ENCODE measurements at regions not wholly inside any gene's neighbourhood (a gene's known extent, or its start where the extent isn't known, plus 50 kb on each side); places are given as distances from the start of the nearest gene placed in this dataset.

DNA sequence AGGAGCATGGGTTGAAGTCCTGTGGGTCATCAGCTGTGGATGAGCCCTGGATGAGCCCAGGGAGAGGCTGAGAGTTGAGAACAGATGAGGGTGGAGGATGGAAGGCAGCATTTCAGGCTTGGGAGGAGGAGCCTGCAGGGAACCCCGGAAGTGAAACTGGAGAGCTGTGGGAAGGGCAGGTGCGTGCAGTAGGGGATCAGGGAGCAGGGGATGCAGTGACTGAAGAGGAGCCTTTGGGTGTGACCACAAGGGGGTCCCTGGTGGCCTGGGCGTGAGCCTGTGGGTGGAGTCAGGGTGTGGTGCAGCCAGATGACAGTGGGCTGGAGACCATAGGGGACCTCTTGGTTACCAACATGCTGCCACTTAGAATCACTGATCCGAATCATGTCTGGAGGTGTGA lies 115.5 kb downstream of the PAPOLA start:
- in situ Hi-C loops (cut with MboI; ENCODE audit: low pct_unique_long_range_greater_than_20kb, low sequenced_read_pairs) = no loop called here
- no peak for DNase-seq

DNA sequence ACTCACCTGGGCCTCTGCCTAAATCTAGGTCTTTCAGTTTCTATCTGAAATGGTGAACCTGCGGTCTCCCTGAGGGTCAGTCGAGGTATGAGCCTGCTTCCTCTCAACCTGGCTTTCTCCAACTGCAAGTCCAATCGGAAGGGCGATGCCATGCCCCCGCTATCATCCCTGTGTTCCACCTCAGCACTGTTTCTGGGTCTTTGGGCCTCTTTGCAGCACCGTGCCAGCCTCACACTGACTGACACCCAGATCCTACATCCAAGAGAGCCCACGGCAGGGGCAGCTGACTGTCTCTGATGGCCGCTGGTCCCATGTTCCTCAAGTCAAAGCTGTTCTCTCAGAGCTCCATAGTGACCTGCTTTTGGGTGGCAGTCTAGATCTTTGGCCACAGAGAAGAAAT lies 120.7 kb downstream of the PAPOLA start:
- in situ Hi-C loops (cut with MboI; ENCODE audit: low pct_unique_long_range_greater_than_20kb, low sequenced_read_pairs) = no loop called here
- no peak for DNase-seq

DNA sequence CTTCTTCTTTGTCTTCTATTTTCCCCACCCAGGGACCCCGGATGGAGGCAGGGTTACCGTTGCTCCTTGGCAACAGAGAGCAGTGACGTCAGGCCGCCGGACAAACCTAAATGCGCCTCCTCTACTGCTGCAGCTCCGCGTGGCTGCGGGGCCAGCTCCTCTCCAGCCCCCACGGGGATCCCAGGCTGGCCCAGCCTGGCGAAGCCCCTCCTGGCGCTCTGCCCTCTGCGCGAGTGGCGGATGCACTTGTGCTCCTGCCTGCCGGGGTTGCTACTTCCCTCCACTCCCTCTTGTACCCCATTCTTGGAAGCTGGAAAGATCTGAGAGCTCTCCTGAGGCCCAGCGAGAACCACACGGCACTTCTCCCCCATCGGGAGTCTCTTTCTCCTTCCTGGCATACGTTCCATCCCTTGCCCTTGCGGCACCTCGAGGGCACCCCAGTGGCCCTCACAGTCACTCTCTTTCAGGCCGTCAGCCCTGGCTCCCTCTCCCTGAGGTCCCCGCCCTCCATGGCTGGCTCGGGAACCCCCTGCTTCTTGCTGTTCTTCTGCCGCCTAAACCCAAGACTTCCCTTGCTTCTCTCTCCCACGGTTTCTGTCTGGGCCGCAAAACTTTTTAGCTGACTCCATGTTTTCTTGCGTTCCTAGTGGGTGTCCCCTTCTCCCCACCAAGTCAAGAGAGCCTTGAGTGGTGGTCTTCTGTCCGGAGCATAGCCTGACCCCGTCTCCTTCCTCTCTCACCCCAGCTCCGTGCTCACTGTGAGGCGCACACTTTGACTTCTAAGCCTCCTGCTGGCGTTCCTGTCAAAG lies 121.7 kb downstream of the PAPOLA start:
- in situ Hi-C loops (cut with MboI; ENCODE audit: low pct_unique_long_range_greater_than_20kb, low sequenced_read_pairs) = no loop called here
- no peak for DNase-seq

DNA sequence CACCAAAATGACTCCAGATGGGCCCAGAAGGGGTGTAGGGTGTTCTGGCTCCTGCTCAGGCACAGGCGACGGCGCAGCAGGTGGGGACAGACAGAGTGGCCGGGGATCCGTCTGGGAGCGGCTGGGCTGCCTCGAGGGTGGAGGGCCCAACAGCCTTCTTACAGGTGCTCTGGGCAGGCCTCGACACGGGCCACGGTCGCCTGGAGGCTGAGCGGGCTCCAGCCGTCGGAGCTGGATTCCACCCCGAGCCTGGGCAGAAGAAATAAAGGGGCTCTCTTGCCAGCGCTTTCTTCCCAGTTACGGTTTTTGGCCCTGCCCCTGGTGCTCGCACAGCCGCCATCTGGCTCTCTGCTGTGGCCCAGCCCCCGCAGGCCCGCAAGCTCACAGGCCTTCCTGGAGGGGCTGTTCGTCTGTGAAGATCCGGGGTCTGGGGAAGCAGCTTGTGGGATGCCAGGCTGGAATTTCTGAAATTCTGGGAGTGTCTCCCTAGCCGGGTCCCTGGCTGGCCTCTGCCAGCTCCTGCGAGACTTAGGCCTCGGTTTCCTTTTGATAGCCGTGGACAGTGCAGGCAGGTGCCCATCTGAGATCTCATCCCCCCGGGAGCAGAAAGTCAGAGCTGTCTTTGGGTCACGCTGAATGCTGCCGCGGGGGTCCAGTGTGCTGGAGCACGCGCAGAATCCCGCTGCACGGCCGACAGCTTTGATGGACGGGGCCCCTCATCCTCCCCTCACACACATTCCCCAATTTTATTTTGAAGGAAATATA lies 122.7 kb downstream of the PAPOLA start:
- DNase-seq = no peak
- in situ Hi-C loops (cut with MboI; ENCODE audit: low pct_unique_long_range_greater_than_20kb, low sequenced_read_pairs) = no loop called here

DNA sequence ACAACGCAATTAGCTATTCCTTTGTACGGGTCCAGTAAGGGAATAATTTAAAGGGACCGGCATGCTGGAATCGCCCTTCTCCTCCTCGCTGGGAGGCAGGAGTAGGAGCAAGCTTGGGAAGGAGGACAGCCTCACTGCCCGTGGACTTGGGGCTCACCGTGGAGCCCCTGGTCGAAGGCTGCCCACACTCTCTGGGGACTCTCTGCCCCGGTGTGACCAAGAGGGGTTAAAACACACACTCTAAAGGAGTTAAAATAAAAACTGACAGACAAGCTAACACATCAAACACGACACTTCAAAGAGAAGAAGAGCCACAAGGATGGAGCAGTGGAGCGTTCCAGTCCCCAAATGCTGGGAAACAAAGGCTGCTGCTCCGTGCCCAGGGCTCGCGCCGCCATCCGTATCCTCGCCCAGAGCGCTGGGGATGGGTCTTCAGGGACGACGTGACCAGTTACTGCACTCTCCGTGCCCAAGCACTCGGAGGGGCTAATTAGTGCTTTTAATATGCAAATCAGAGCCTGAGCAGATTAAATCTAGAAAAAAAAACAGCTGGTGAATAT lies 123.3 kb downstream of the PAPOLA start:
- in situ Hi-C loops (cut with MboI; ENCODE audit: low pct_unique_long_range_greater_than_20kb, low sequenced_read_pairs) = no loop called here
- no peak for DNase-seq

DNA sequence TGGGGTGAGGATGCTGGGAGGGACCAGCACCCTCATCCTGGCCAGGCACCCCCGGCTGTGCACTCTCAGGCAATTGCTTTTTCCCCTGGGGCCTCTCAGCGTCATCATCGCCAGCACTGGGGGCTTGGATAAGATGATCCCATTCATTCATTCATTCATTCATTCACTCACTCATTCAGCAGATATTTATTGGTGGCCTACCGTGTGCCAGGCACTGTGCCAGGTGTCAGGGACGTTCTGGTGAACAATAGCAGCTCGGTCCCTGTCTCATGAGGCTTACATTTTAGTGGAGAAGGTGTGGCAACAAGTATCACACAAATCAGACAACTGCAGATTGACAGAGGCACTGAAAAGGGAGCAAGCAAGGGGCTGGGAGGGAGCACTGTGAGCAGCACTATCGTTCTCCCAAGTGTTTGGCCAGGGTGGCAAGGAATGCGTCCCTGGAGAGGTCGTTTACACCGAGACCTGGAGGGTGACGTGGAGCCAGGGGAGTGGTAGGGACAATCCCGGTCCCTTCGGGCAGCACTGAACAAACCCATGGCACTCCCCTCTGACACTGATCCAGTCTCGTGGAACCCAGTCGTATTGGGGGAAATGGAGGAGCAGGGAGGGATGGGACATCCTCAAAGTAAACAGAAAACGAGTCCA lies 124.1 kb downstream of the PAPOLA start:
- in situ Hi-C loops (cut with MboI; ENCODE audit: low pct_unique_long_range_greater_than_20kb, low sequenced_read_pairs) = no loop called here
- no peak for DNase-seq

DNA sequence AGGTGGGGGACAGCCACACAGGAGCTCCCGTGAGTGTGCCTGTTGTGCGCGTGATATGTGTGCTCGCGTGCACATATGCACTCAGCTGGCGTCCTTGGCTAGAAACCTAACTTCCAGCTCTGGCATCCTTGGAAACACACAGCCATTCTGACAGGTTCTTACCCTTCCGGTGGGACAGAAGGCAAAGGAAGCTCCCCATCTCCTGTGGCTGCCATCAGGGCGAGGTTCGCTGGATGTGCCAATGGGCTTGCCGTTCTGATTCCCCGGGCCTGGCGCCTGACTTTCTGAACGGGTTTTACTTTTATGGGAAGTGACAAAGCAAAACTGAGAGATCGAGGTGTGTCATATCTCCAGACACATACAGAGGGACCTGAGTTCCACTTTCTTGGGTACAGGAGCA lies 124.7 kb downstream of the PAPOLA start:
- DNase-seq = peak; percentile 7
- in situ Hi-C loops (cut with MboI; ENCODE audit: low pct_unique_long_range_greater_than_20kb, low sequenced_read_pairs) = no loop called here

DNA sequence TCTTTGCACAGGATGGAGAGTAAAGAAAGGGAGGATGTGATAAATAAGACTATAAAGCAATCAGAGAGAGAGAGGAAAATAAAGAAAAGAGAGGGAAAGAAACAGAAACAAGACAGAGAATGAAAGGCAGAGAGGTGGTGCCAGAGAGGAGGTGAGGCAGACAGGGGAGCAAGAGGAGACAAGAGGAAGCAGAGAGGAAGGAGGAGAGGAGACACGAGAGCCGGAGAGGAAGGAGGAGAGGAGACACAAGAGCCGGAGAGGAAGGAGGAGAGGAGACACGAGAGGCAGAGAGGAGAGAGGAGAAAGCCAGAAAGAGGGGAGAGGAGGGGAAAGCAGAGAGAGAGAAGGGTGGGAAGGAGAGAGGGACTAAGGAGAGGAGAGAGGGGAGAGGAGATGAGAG lies 125.2 kb downstream of the PAPOLA start:
- in situ Hi-C loops (cut with MboI; ENCODE audit: low pct_unique_long_range_greater_than_20kb, low sequenced_read_pairs) = no loop called here
- no peak for DNase-seq

DNA sequence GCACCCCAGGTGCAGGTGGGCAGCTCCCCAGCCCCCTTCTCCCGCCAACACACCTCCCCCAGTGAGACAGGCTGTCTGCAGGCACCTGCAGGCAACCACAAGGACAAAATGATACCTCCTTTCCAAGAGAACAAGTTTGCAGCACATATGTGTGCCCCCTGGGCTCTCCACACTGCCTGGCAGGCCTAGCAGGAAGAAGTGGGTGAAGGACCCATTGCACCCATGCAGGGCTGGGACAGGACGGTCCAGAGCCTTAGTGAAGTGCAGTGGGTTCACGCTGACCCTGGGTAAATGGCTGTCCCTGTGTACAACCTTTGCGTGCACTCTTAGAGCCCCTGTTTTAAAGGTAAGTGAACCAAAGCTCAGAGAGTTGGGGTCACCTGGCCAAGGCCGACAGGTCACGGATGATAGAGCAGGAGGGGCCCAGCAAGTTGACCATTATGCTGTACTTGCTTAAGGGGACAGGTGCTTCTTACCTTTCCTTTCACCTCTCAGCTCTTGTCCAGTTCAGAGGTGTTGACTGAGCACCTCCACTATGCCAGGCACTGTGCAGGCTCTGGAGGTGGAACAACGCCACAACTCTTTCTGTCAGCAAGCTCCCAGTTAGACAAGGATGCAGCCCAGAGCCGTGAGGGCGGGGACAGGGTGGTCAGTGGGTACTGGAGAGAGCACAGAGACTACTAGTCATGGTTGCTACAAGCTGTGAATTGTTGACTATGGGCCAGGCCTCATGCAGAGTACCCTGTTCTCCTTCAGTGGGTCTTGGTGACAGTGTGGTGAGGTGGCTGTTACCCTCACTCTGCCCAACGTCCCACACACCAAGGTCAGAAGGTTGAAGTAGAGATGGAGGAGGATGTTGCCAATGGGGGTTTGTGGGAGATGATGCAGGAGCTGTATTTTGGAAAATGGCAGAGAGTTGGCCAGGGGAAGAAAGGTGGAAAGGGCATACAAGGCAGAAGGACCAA lies 125.9 kb downstream of the PAPOLA start:
- no peak for DNase-seq
- in situ Hi-C loops (cut with MboI; ENCODE audit: low pct_unique_long_range_greater_than_20kb, low sequenced_read_pairs) = no loop called here

DNA sequence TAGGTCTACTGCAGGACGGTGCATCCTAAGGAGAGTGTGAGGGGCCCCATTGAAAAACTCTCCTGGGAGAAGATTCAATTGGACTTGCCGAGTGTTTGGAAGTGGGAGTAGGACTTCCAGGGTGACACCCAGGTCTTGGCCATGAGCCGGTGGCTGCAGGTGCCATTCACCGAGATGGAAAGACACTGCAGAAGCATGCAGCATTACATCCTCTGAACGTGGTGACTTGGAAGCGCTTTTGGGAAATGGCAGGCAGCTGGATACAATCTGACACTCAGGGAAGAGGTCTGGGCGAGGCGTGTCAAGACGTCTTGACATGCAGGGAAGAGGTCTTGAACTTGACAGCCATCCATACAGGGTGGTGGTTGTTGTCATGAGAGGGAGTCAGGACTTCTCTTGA lies 126.9 kb downstream of the PAPOLA start:
- in situ Hi-C loops (cut with MboI; ENCODE audit: low pct_unique_long_range_greater_than_20kb, low sequenced_read_pairs) = no loop called here
- DNase-seq = no peak

DNA sequence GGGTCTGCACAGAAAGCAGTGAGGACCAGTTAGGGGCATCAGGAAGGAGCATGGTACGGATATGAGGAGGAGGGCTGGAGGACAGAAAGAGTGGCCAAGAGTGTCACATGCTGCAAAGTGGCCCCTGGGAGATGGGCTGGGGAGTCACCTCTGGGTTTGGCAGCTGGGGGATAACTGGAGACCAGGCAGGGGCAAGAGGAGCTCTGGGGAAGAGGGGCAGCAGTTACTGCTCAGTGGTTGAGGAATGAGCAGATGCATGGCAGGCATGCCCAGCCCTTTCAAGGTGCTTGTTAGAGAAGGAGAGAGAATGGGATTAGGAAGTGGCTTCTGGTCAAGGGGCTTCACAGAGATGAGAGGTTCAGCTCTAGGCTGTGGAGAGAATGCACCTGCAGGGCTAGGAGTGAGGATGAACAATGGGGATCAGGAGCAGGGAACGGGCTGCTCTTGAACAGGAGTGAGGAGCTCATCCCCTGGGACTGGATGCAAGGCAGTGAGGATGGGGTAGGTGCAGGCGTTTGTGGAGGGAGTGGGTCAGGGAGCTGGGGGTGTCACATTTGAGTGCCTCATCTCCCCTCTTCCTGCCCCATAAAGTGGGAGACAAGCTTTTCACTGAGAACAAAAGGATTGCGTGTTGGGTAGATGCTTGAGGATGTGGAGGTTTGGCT lies 127.5 kb downstream of the PAPOLA start:
- in situ Hi-C loops (cut with MboI; ENCODE audit: low pct_unique_long_range_greater_than_20kb, low sequenced_read_pairs) = no loop called here
- DNase-seq = no peak

DNA sequence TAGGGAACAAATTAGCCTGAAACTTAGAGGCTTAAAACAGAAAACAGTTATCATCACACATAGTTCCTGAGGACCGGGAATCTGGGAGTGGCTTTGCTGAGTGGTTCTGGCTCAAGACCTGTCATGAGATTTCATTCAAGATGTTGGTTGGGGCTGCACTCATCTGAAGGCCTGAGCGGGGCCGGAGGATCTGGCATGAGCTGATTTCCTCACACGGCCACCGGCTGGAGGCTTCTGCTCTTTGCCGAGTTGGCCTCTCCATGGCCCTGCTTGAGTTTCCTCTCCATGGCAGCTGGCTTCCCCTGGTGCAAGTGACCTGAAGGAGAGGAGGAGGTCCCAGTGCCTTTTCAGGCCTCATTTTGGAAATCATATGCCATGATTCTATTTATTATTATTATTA lies 128.1 kb downstream of the PAPOLA start:
- DNase-seq = no peak
- in situ Hi-C loops (cut with MboI; ENCODE audit: low pct_unique_long_range_greater_than_20kb, low sequenced_read_pairs) = no loop called here

DNA sequence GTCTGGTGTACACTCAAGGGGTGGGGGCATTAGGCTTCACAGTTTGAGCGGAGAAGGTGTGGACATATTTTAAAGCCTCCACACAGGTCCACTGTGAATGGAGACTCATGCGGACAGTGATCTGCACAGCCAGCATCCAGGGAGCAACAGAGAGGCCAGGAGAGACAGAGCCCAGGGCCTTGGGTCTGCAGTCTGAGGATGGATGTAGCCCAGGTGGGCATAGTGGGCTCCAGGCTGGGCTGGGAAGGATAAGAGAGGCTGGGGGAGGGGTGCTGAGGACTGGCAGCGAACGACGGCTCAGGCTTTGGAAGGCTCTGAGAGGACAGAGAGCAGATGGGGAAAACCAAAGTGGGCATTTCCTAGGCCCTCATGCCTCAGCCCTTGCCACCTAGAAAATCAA lies 128.8 kb downstream of the PAPOLA start:
- DNase-seq = no peak
- in situ Hi-C loops (cut with MboI; ENCODE audit: low pct_unique_long_range_greater_than_20kb, low sequenced_read_pairs) = no loop called here

DNA sequence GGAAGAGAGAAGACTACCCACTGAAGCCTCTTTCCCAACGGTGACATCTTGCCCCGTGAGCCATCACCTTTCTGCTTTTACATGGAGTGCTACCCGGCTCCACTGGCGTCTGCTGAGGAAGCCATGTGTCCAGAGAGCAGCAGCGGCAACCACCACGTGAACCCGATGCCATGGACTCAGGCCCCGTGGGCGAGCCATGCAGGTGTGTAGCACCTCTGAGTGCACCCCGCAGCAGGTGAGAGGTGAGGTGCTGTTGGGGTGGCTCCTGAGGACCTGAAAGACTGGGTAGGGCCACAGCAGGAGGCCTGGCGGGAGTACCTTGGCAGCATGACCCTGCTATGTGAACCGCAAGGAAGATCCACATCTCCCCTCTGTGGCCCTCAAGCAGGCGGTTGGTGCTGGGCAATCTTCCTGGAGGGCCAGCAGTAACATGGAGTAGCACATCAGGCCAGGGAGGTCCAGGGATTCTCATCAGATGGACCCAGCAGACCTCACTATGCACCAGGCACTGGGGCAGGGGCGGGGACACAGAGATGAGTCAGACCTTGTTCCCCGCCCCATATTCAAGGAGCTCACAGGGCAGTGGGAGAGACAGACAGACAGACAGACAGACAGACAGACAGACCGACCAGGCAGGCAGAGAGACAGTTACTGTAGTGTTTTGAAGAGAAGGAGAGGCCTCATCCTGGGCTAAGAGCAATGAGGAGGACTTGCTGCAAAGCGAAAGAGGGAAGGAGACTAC lies 129.6 kb downstream of the PAPOLA start:
- in situ Hi-C loops (cut with MboI; ENCODE audit: low pct_unique_long_range_greater_than_20kb, low sequenced_read_pairs) = no loop called here
- DNase-seq = no peak

DNA sequence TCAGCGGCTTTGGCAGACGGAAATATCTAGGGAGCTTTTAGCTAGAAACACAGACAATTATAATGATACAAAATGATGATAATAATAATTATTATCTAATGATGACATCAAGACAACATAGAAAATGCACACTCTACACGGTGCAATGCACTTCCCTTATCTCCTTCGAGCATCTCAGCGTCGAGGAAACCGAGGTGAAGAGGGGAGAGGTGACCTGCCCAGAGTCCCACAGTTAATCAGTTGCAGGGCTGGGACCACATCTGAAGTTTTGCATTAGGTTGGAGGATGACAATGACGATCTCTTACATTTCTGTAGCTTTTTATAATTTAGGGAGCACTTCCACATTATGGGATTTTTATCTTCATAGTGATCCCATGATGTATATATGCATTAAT lies 130.2 kb downstream of the PAPOLA start:
- in situ Hi-C loops (cut with MboI; ENCODE audit: low pct_unique_long_range_greater_than_20kb, low sequenced_read_pairs) = no loop called here
- DNase-seq = no peak

DNA sequence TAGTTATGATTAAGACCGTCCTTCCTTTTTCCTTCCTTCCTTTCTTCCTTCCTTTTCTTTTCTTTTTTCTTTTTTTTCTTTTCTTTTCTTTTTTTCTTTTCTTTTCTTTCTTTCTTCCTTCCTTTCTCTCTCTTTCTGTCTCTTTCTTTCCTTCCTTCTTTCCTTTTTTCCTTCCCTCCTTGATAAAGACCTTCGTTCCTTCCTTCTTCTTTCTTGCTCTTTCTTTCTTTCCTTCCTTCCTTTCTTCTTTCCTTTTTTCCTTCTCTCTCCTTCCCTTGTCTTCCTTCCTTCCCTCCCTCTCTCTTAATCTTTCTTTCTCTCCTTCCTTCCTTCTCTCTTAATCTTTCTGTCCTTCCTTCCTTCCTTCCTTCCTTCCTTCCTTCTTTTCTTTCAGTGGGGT lies 130.9 kb downstream of the PAPOLA start:
- no peak for DNase-seq
- in situ Hi-C loops (cut with MboI; ENCODE audit: low pct_unique_long_range_greater_than_20kb, low sequenced_read_pairs) = no loop called here

DNA sequence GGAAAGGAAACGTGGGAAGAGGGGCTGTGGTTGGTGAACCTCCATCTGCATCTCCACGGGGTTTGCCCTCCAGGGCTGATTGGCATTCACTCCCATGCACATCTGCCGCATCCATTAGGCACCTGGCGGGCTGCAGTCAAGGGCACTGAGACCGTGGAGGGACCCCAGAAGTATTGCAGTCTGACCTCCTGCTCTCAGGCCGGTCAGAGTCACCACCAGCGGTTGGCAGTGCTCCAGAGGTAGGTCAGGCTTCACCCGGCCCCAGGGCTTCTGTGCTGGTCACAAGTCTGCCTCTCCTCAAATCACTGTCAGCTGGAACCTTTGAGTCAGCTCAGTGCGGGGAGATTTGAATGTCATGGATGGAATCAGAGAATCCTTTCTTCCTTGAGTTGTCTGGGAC lies 132.3 kb downstream of the PAPOLA start:
- in situ Hi-C loops (cut with MboI; ENCODE audit: low pct_unique_long_range_greater_than_20kb, low sequenced_read_pairs) = no loop called here
- no peak for DNase-seq

DNA sequence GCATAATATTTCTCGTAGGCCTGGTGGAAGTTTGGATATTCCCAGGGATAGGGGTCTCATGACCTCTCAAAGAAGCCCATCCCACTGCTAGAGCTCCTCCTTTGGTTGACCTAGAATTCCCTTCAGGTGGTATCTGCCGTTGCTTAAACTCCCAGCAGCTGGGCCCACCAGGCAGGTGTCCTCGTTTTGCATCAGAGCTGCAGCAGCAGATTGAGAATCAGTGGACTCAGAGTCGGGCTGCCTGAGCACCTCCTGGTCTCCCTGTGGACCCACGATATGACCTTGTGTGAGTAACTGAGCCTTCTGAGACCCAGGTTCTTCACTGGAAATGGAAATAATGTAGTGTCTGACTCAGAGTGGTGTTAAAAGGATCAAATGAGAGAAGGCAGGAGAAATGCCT lies 132.7 kb downstream of the PAPOLA start:
- no peak for DNase-seq
- in situ Hi-C loops (cut with MboI; ENCODE audit: low pct_unique_long_range_greater_than_20kb, low sequenced_read_pairs) = no loop called here
